ENCODE measurements at regions not wholly inside any gene's neighbourhood (a gene's known extent, or its start where the extent isn't known, plus 50 kb on each side); places are given as distances from the start of the nearest gene placed in this dataset.
"Not testable (repeated sequence)": the region's sequence is repeated elsewhere in the genome, so short reads cannot be mapped to it uniquely, and the experiment has no call there.

DNA sequence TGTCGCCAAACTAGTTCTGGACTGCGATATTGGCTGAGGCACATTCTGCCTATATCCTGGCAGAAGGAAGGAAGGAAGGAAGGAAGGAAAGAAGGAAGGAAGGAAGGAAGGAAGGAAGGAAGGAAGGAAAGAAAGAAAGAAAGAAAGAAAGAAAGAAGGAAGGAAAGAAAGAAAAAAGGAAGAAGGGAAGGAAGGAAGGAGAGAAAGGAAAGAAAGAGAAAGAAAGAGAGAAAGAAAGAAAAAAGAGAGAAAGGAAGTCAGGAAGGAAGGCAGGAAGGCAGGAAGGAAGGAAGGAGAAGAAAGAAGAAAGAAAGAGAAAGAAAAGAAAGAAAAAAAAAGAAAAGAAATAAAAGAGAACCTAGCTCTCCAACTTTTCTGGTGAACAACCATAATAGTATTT is 587.1 kb downstream of the RBFOX1 start:
- H3K4me3 ChIP-seq (ENCODE audit: low read depth, low read length) = no peak overlapping the region
- no peaks in the 10 kb centered on the region for H3K27me3 ChIP-seq (ENCODE audit: control insufficient read depth, insufficient read depth, low read length)
- H3K9ac ChIP-seq (ENCODE audit: low read depth, low read length) = no peak overlapping the region
- peaks cover 4% of the 10 kb centered on the region; the same call in 1 of the 2 replicates for H3K9me3 ChIP-seq (ENCODE audit: control insufficient read depth, insufficient read depth, low read length)
- H3K36me3 ChIP-seq (ENCODE audit: control insufficient read depth, insufficient read depth, low read length) = no peaks in the 10 kb centered on the region
- no peak overlapping the region for H3K27ac ChIP-seq (ENCODE audit: low read depth, low read length)
- no peaks in the 10 kb centered on the region for H3K4me1 ChIP-seq (ENCODE audit: control insufficient read depth, insufficient read depth, low read length)

DNA sequence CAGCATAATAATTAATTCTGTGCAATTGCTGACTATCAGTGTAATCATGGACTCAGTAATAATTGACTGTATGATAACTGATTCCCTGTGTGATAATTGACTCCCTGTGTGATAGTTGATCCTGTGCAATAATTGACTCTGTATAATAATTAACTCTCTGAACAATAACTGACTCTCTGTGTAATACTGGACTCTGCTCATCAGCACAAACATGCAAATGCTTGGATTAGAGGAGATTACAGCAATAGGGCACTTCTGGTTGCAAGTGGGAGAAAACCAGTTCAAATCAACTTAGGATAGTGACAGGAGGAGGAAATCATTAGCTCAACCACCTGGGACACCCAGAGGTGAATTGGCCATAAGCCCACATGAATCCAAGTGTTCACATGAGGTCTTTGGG is 582.1 kb downstream of the RBFOX1 start:
- H3K9ac ChIP-seq (ENCODE audit: low read depth, low read length) = no peak overlapping the region
- no peaks in the 10 kb centered on the region for H3K4me1 ChIP-seq (ENCODE audit: control insufficient read depth, insufficient read depth, low read length)
- H3K9me3 ChIP-seq (ENCODE audit: control insufficient read depth, insufficient read depth, low read length) = no peaks in the 10 kb centered on the region
- no peak overlapping the region for H3K4me3 ChIP-seq (ENCODE audit: low read depth, low read length)
- H3K36me3 ChIP-seq (ENCODE audit: control insufficient read depth, insufficient read depth, low read length) = no peaks in the 10 kb centered on the region
- H3K27ac ChIP-seq (ENCODE audit: low read depth, low read length) = no peak overlapping the region
- no peaks in the 10 kb centered on the region for H3K27me3 ChIP-seq (ENCODE audit: control insufficient read depth, insufficient read depth, low read length)

DNA sequence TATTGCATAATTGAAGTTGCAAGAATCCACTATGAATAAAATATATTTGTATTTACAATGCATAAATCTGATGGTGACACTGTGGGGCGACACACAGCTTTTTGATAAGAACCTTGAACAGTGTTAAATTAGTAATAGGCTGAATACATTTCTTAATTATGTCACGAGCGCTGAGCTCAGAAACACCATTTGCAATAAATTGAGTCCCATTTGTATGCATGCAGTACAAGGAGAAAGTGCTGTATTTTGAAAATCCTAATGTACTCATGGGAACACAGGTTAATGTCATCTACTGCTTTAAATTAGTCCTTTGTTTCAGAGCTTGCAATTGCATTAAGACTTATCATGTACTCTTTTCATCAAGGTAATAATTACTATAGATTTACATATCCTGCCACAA is 579.5 kb downstream of the RBFOX1 start:
- Histone ChIP-seq H3K4me3 (ENCODE audit: low read depth, low read length) (no peak overlapping the region), H3K9me3 (ENCODE audit: control insufficient read depth, insufficient read depth, low read length) (no peaks in the 10 kb centered on the region), H3K4me1 (ENCODE audit: control insufficient read depth, insufficient read depth, low read length) (no peaks in the 10 kb centered on the region), H3K27ac (ENCODE audit: low read depth, low read length) (no peak overlapping the region), H3K9ac (ENCODE audit: low read depth, low read length) (no peak overlapping the region), H3K27me3 (ENCODE audit: control insufficient read depth, insufficient read depth, low read length) (no peaks in the 10 kb centered on the region), H3K36me3 (ENCODE audit: control insufficient read depth, insufficient read depth, low read length) (no peaks in the 10 kb centered on the region)

DNA sequence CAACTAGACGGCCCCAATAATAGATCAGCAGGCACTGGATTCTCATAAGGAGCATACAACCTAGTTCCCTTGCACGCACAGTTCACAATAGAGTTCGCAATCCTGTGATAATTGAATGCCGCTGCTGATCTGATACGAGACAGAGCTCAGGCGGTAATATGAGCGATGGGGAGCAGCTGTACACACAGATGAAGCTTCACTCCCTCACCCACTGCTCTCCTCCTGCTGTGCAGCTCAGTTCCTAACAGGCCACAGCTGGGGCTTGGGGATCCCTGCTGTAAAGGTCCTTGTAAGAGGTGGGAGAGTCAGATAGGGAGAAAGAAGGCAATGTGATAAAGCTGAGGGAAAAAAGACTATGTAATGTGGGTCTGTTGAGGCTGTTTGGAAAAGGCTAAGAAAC is 577.5 kb downstream of the RBFOX1 start:
- no peak overlapping the region for H3K4me3 ChIP-seq (ENCODE audit: low read depth, low read length)
- H3K9ac ChIP-seq (ENCODE audit: low read depth, low read length) = no peak overlapping the region
- H3K9me3 ChIP-seq (ENCODE audit: control insufficient read depth, insufficient read depth, low read length) = no peaks in the 10 kb centered on the region
- no peaks in the 10 kb centered on the region for H3K4me1 ChIP-seq (ENCODE audit: control insufficient read depth, insufficient read depth, low read length)
- no peaks in the 10 kb centered on the region for H3K27me3 ChIP-seq (ENCODE audit: control insufficient read depth, insufficient read depth, low read length)
- H3K27ac ChIP-seq (ENCODE audit: low read depth, low read length) = no peak overlapping the region
- no peaks in the 10 kb centered on the region for H3K36me3 ChIP-seq (ENCODE audit: control insufficient read depth, insufficient read depth, low read length)

DNA sequence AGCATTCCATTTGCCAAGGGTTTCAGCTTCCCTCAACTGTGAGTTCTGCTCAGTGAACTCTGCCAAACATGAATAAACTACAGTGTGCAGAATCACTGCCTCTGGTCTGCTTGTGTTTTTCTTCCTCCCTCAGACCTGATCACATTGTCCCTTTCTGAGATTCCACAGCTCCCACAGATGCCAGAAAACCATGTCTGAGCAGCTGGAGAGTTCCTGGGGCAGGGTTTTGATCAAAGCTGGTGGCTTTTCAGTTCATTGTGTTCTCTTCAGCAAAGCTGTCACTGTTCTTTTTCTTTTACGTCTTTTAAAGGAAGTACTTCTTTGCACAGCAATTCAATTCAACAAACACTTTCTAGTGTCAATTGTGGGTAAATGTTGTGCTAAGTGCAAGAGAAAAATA is 555.8 kb downstream of the RBFOX1 start:
- no peak overlapping the region for H3K9ac ChIP-seq (ENCODE audit: low read depth, low read length)
- no peaks in the 10 kb centered on the region for H3K27me3 ChIP-seq (ENCODE audit: control insufficient read depth, insufficient read depth, low read length)
- no peaks in the 10 kb centered on the region for H3K36me3 ChIP-seq (ENCODE audit: control insufficient read depth, insufficient read depth, low read length)
- H3K27ac ChIP-seq (ENCODE audit: low read depth, low read length) = no peak overlapping the region
- H3K4me1 ChIP-seq (ENCODE audit: control insufficient read depth, insufficient read depth, low read length) = no peaks in the 10 kb centered on the region
- H3K4me3 ChIP-seq (ENCODE audit: low read depth, low read length) = no peak overlapping the region
- H3K9me3 ChIP-seq (ENCODE audit: control insufficient read depth, insufficient read depth, low read length) = no peaks in the 10 kb centered on the region

DNA sequence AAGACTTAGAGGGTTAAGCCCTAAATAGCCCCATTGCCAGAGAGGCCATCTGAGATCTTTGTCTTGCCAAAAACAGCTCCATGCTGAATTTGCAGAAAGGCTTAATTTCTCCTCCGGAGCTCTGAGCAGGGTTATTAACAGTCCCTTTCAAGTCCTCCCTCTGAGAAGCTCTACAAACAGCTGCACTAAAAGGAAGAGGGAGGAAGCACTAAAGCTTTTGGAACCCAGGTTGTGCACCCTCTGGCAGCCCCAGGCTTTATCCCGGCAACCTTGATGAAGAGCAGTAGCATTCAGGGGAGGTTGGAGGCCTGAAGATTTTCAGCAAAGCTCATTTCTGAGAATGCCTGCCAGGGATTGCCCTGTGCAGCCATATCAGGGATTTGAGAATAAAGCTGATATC is 554.7 kb downstream of the RBFOX1 start:
- no peaks in the 10 kb centered on the region for H3K9me3 ChIP-seq (ENCODE audit: control insufficient read depth, insufficient read depth, low read length)
- H3K27me3 ChIP-seq (ENCODE audit: control insufficient read depth, insufficient read depth, low read length) = no peaks in the 10 kb centered on the region
- H3K36me3 ChIP-seq (ENCODE audit: control insufficient read depth, insufficient read depth, low read length) = no peaks in the 10 kb centered on the region
- H3K4me1 ChIP-seq (ENCODE audit: control insufficient read depth, insufficient read depth, low read length) = no peaks in the 10 kb centered on the region
- H3K27ac ChIP-seq (ENCODE audit: low read depth, low read length) = no peak overlapping the region
- no peak overlapping the region for H3K4me3 ChIP-seq (ENCODE audit: low read depth, low read length)
- H3K9ac ChIP-seq (ENCODE audit: low read depth, low read length) = no peak overlapping the region

DNA sequence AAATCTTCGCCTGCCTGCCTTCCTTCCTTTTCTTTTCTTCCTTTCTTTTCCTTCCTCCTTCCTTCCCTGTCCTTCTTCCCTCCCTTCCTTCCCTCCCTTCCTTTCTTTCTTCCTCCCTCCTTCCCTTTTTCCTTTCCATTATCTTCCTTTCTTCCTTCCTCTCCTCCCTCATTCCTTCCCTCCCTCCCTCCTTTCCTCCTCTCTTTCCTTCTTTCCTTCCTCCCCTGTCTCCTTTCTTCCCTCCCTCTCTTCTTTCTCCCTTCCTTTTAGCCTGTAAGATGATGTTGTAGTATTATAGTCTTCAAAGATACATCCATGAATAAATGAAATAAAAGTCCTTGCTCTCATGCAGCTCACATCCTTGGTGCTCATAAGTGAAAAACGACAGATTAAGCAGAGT is 539.3 kb downstream of the RBFOX1 start:
- H3K9me3 ChIP-seq (ENCODE audit: control insufficient read depth, insufficient read depth, low read length) = no peaks in the 10 kb centered on the region

DNA sequence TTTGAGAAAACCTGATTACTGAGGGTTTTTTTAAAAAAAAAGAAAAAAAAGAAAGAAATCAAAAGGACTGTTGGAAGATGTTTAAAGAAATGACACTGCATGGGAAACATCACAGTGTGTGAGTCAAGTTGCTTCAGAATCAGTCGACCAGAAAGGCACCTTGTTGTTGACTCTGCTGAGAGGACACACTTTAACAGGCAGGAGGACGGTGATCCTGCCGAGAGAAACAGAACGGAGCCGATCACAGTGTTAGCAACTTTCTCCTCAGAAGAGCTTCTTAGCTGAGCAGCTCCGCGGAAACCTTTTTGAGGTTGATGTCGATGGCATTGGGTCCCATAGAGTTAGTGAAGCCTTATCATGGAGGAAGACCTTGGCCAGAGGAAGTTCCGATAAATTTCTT is 538.7 kb downstream of the RBFOX1 start:
- Histone ChIP-seq H3K4me3 (ENCODE audit: low read depth, low read length) (no peak overlapping the region), H3K36me3 (ENCODE audit: control insufficient read depth, insufficient read depth, low read length) (no peaks in the 10 kb centered on the region), H3K27ac (ENCODE audit: low read depth, low read length) (no peak overlapping the region), H3K27me3 (ENCODE audit: control insufficient read depth, insufficient read depth, low read length) (peaks cover 6% of the 10 kb centered on the region), H3K9ac (ENCODE audit: low read depth, low read length) (no peak overlapping the region), H3K4me1 (ENCODE audit: control insufficient read depth, insufficient read depth, low read length) (peaks cover 18% of the 10 kb centered on the region), H3K9me3 (ENCODE audit: control insufficient read depth, insufficient read depth, low read length) (no peaks in the 10 kb centered on the region)

More for the DNA sequence above, 539.3 kb downstream of the RBFOX1 start:
- no peak overlapping the region for H3K4me3 ChIP-seq (ENCODE audit: low read depth, low read length)
- peaks cover 12% of the 10 kb centered on the region for H3K4me1 ChIP-seq (ENCODE audit: control insufficient read depth, insufficient read depth, low read length)
- H3K27me3 ChIP-seq (ENCODE audit: control insufficient read depth, insufficient read depth, low read length) = peaks cover 6% of the 10 kb centered on the region
- H3K9ac ChIP-seq (ENCODE audit: low read depth, low read length) = no peak overlapping the region
- H3K36me3 ChIP-seq (ENCODE audit: control insufficient read depth, insufficient read depth, low read length) = no peaks in the 10 kb centered on the region
- H3K27ac ChIP-seq (ENCODE audit: low read depth, low read length) = no peak overlapping the region

DNA sequence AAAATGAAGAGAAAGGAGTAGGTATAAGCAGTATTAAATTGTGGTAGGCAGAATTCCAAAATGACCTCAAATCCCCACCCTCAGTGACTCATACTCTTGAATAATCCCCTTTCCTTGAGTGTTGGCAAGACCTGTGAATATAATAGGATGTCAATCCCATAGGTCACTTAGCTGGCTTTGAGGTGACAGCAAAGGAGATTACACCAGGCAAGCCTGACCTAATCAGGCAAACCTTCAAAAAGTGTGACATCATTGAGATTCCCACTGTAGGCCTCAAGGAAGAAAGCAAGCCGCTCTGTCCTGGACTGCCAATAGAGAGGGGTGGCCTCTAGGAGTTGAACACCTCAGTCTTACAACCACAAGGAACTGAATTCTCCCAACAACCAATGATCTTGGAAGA is 535.2 kb downstream of the RBFOX1 start:
- Histone ChIP-seq H3K4me1 (ENCODE audit: control insufficient read depth, insufficient read depth, low read length) (peaks cover 24% of the 10 kb centered on the region), H3K9me3 (ENCODE audit: control insufficient read depth, insufficient read depth, low read length) (no peaks in the 10 kb centered on the region), H3K36me3 (ENCODE audit: control insufficient read depth, insufficient read depth, low read length) (no peaks in the 10 kb centered on the region), H3K27ac (ENCODE audit: low read depth, low read length) (no peak overlapping the region), H3K4me3 (ENCODE audit: low read depth, low read length) (no peak overlapping the region), H3K9ac (ENCODE audit: low read depth, low read length) (no peak overlapping the region), H3K27me3 (ENCODE audit: control insufficient read depth, insufficient read depth, low read length) (peaks cover 6% of the 10 kb centered on the region)

DNA sequence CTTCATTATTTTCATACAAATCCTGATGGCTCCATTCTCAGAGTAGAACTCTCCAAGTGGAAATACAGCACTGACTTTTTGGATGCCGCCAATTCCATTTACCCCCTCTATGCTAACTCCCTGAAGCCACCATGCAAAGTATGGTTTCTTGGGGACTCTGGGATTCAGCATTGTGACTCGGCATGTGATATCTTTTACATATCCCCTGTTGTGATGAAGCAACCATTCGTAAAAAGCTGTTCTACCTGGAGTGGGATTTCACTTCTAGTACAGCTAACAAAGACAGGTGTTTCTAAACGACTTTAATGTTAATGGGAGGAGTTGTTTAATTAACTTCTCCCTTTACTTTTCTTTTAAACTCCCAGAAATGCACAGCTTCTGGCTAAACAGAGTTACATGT is 533.5 kb downstream of the RBFOX1 start:
- no peak overlapping the region for H3K4me3 ChIP-seq (ENCODE audit: low read depth, low read length)
- H3K27me3 ChIP-seq (ENCODE audit: control insufficient read depth, insufficient read depth, low read length) = peaks cover 6% of the 10 kb centered on the region
- no peaks in the 10 kb centered on the region for H3K36me3 ChIP-seq (ENCODE audit: control insufficient read depth, insufficient read depth, low read length)
- no peak overlapping the region for H3K27ac ChIP-seq (ENCODE audit: low read depth, low read length)
- peaks cover 33% of the 10 kb centered on the region for H3K4me1 ChIP-seq (ENCODE audit: control insufficient read depth, insufficient read depth, low read length)
- no peak overlapping the region for H3K9ac ChIP-seq (ENCODE audit: low read depth, low read length)
- H3K9me3 ChIP-seq (ENCODE audit: control insufficient read depth, insufficient read depth, low read length) = no peaks in the 10 kb centered on the region

DNA sequence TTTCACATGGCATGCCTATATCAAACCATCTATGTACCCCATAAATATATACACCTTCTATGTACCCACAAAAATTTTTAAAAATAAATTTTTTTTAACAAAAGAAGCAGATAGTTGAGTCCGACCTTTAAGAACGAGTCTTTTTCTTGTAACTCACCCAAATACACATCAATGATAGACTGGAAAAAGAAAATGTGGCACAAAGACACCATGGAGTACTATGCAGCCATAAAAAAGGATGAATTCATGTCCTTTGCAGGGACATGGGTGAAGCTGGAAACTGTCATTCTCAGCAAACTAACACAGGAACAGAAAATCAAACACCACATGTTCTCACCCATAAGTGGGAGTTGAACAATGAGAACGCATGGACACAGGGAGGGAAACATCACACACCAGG is 532.7 kb downstream of the RBFOX1 start:
- H3K27me3 ChIP-seq (ENCODE audit: control insufficient read depth, insufficient read depth, low read length); H3K9ac ChIP-seq (ENCODE audit: low read depth, low read length); H3K4me3 ChIP-seq (ENCODE audit: low read depth, low read length); H3K36me3 ChIP-seq (ENCODE audit: control insufficient read depth, insufficient read depth, low read length); H3K27ac ChIP-seq (ENCODE audit: low read depth, low read length); H3K9me3 ChIP-seq (ENCODE audit: control insufficient read depth, insufficient read depth, low read length): not testable (repeated sequence)
- H3K4me1 ChIP-seq (ENCODE audit: control insufficient read depth, insufficient read depth, low read length) = peaks cover 33% of the 10 kb centered on the region

All from HUES48 (cell line).